Right cardiac atrium (tissue), 5 donors: ENCODE measurements at regions not wholly inside any gene's neighbourhood (a gene's known extent, or its start where the extent isn't known, plus 50 kb on each side); places are given as distances from the start of the nearest gene placed in this dataset.
A peak's percentile ranks its signal among the peaks of the same experiment; 100 is the strongest.

Experiments
- ATAC-seq, 2 donors: fragments of 200-7000 bp; cut with Tn5 transposase; one replicate each; pipeline versions ENCODE4 v1.8.0 to v1.9.1; 2020; ENCODE audit warnings: moderate library complexity in 2 of 2, mild to moderate bottlenecking in 1 of 2
- DNase-seq, 3 donors: peaks; one replicate each; pipeline ENCODE4 v3.0.0-alpha.2; 2020
- H3K27ac ChIP-seq: one replicate; pipeline ENCODE4 v1.5.1; 2013; ENCODE audit warnings: mild to moderate bottlenecking, low read length, control low read depth, moderate library complexity
- H3K27me3 ChIP-seq: one replicate; pipeline ENCODE4 v1.6.1; 2013; ENCODE audit not compliant: control insufficient read depth, insufficient read depth
- H3K4me1 ChIP-seq: one replicate; pipeline ENCODE4 v1.6.1; 2013; ENCODE audit warnings: low read length; ENCODE audit not compliant: control insufficient read depth, insufficient read depth
- H3K4me3 ChIP-seq: one replicate; pipeline ENCODE4 v1.5.1; 2013; ENCODE audit warnings: low read length, control low read depth
- H3K9me3 ChIP-seq: one replicate; pipeline ENCODE4 v1.6.1; 2013; ENCODE audit warnings: low read length; ENCODE audit not compliant: control insufficient read depth
- WGBS: extraction: QIAGEN DNeasy Blood & Tissue Kit; methylation state at CpG from one replicate; pipeline ENCODE4 v1.1.7; 2013; 5-methylcytosine and 5-hydroxymethylcytosine counted together
- intact Hi-C, 4 donors: fragments of 100-400 bp; cut with DNase I; formaldehyde crosslinking; loops; one replicate each; pipeline versions ENCODE4 v1.11.0 to v1.14.0; 2022 to 2023
- donor health status: healthy with polysubstance abuse.
- donor health status: DM: no; HTN: yes; CAD: no.
- donor health status: DM: no; HTN: no; CAD: no.
- donor health status: DM: no; HTN: yes; CAD: no; lungs with severe emphysema.
- donor health status: DM: yes; HTN: yes; CAD: no.

DNA sequence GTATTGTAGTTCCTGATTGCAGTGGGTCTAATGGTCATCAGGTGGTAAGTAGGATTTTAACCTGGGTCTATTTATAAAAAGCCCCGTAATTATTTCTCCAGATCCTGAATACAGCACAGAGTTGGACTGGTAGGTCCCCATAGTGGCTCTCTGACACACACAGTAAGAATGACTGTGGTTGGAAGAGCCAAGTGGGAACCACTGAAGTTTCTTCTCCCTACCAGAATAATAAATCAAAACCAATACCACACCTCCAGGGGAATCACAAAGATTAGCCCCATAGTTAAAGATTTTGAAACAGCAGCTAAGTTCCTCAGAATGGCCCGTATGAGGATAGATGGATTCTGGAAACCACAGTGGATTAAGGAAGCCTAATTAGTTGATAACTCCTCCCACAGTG, 68.4 kb upstream of the ZFR start:
- no peak for ATAC-seq

GRCh38 chr5:32511776-32512374, 67.3 kb upstream of the ZFR start:
- Histone ChIP-seq H3K4me3 (no peak overlapping the region), H3K27me3 (no peaks in the 10 kb centered on the region), H3K27ac (no peak overlapping the region), H3K9me3 (peaks cover 3% of the 10 kb centered on the region), H3K4me1 (peaks cover 4% of the 10 kb centered on the region)
- no peak for ATAC-seq
- 69% methylated on average over 9 of the region's 9 CpGs for WGBS
- intact Hi-C loops, result no loop called here
- DNase-seq, result no peak

More for the DNA sequence above, 68.4 kb upstream of the ZFR start:
- Histone ChIP-seq H3K4me1 (peaks cover 2% of the 10 kb centered on the region), H3K27me3 (no peaks in the 10 kb centered on the region), H3K9me3 (peaks cover 3% of the 10 kb centered on the region), H3K27ac (no peak overlapping the region), H3K4me3 (no peak overlapping the region)
- intact Hi-C loops, result no loop called here
- DNase-seq, result no peak
- WGBS, result 78% methylated on average over 2 of the region's 2 CpGs

DNA sequence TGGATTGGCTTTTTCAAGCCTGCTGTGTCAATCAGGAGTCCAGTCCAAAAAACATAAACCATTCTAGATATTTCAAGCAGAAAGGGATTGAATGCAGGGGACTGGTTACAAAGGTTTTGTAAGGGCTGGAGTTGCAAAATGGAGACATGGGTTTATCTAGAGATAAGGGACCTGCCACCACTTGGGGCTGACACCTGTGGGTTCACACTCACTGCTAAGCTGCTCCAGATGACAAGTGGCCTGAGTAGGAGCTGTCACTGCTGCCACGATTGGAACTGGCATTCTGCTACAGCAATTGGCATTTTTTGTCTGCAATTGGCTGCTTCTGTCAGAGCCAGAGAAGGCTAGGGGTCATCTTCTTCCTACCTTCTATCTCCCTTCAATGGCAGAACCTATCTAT, 66.3 kb upstream of the ZFR start:
- WGBS, result 23% methylated on average over 1 of the region's 1 CpG
- intact Hi-C loops, result no loop called here
- peak in 1 of 2 donors; percentile 37 for ATAC-seq

GRCh38 chr5:32508806-32509805, 64.6 kb upstream of the ZFR start:
- 90% methylated on average over 8 of the region's 8 CpGs for whole genome bisulfite sequencing
- Histone ChIP-seq H3K9me3 (peaks cover 3% of the 10 kb centered on the region), H3K4me3 (no peak overlapping the region)

More for the DNA sequence above, 66.3 kb upstream of the ZFR start:
- DNase-seq, result no peak
- Histone ChIP-seq H3K9me3 (peaks cover 3% of the 10 kb centered on the region), H3K4me1 (peaks cover 10% of the 10 kb centered on the region), H3K27ac (no peak overlapping the region), H3K4me3 (no peak overlapping the region), H3K27me3 (no peaks in the 10 kb centered on the region)

GRCh38 chr5:32507738-32508434, 63.3 kb upstream of the ZFR start:
- Histone ChIP-seq H3K4me3 (no peak overlapping the region), H3K9me3 (peaks cover 3% of the 10 kb centered on the region), H3K27me3 (no peaks in the 10 kb centered on the region), H3K4me1 (peaks cover 14% of the 10 kb centered on the region), H3K27ac (peak overlapping the region; percentile 42)
- intact Hi-C loops, result no loop called here
- ATAC-seq (peak in 1 of 2 donors; percentile 69), DNase-seq (no peak)
- 32% methylated on average over 7 of the region's 7 CpGs for WGBS

More at GRCh38 chr5:32508806-32509805, 64.6 kb upstream of the ZFR start:
- peaks cover 14% of the 10 kb centered on the region for H3K4me1 ChIP-seq
- ATAC-seq (no peak), DNase-seq (no peak)
- no peak overlapping the region for H3K27ac ChIP-seq
- intact Hi-C loops, result no loop called here
- H3K27me3 ChIP-seq, result no peaks in the 10 kb centered on the region

- WGBS, result 46% methylated on average over 1 of the region's 1 CpG
- intact Hi-C loops, result no loop called here
- ATAC-seq (no peak), DNase-seq (peak in 2 of 3 donors; percentile 25 to 55)
- no peak overlapping the region for H3K27ac ChIP-seq
- no peaks in the 10 kb centered on the region for H3K27me3 ChIP-seq
- peaks cover 14% of the 10 kb centered on the region for H3K4me1 ChIP-seq
- no peak overlapping the region for H3K4me3 ChIP-seq
- H3K9me3 ChIP-seq, result peaks cover 3% of the 10 kb centered on the region
Measured at GRCh38 chr5:32506799-32507198, 62.3 kb upstream of the ZFR start.

- H3K9me3 ChIP-seq, result peaks cover 3% of the 10 kb centered on the region
- no peak overlapping the region for H3K4me3 ChIP-seq
- intact Hi-C loops, result no loop called here
- ATAC-seq, result peak; percentile 21 to 79
- peak in 1 of 3 donors; percentile 76 for DNase-seq
- H3K4me1 ChIP-seq, result peaks cover 14% of the 10 kb centered on the region
- no peaks in the 10 kb centered on the region for H3K27me3 ChIP-seq
- WGBS, result 11% methylated on average over 3 of the region's 3 CpGs
- H3K27ac ChIP-seq, result no peak overlapping the region
Measured at GRCh38 chr5:32506201-32506661, 61.7 kb upstream of the ZFR start.

DNA sequence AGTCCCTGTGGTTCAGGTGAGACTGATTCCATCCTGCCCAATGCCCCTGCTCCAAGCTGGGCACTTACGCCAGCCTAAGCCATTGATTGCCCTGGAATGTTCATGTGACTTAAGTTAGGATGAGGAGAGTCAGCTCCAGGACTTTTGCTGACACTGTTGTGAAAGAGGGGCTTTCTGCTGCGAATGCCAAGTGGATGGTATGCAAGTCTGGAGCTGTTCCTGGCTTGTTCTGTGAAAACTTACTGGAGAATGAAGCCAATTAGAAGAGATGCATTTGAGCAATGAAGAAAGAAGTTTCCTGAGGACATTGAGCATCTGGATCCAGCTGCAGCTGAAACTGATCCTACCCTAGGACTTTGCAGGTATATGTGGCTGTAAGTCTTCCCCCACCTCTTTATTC, 61.2 kb upstream of the ZFR start:
- Histone ChIP-seq H3K27ac (peak overlapping the region; percentile 39), H3K4me1 (peaks cover 14% of the 10 kb centered on the region), H3K4me3 (no peak overlapping the region), H3K9me3 (peaks cover 3% of the 10 kb centered on the region), H3K27me3 (no peaks in the 10 kb centered on the region)
- peak in 1 of 3 donors; percentile 25 for DNase-seq
- peak; percentile 18 to 52 for ATAC-seq
- intact Hi-C loops, result no loop called here
- WGBS, result 27% methylated on average over 2 of the region's 2 CpGs

DNA sequence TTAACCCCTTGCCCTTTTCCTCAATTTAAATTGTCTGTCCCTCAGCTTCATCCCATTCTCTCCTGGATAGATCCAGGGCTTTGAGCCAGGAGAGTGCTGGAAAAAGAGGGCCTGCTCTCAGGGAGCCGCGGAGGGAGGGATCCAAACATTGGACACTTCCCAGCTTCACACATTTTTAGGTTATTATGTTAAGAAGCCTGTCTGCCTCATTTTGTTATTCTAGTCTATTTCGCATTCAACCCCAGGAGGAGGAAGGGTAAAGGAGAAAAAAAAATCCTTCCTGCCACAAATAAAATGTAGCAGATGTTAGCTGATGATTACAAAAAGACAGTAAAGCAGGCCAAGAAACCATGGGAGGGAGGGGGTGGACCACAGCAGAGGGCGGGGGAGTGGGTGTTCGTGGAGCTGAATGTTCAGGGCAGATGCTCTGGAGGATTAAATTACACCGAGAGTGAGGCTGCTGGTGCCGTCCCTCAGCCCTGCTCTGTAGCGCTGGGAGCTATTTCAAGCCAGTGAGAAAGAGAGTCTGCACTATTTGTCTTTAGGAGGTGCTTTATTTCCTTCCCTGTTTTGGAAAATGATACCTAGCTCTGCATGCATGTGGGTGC, 60.6 kb upstream of the ZFR start:
- H3K4me1 ChIP-seq, result peaks cover 14% of the 10 kb centered on the region
- peak; percentile 87 to 91 for ATAC-seq
- peak overlapping the region; percentile 39 for H3K27ac ChIP-seq
- 4% methylated on average over 8 of the region's 8 CpGs for WGBS
- intact Hi-C loops, result no loop called here
- peak; percentile 45 to 82 (median 75) for DNase-seq
- H3K27me3 ChIP-seq, result no peaks in the 10 kb centered on the region
- no peak overlapping the region for H3K4me3 ChIP-seq
- peaks cover 3% of the 10 kb centered on the region for H3K9me3 ChIP-seq

GRCh38 chr5:32504329-32504988, 59.9 kb upstream of the ZFR start:
- no peak for DNase-seq
- H3K27ac ChIP-seq, result no peak overlapping the region

More at GRCh38 chr5:32504329-32504988, 59.9 kb upstream of the ZFR start:
- Histone ChIP-seq H3K9me3 (peaks cover 3% of the 10 kb centered on the region), H3K27me3 (no peaks in the 10 kb centered on the region), H3K4me1 (peaks cover 14% of the 10 kb centered on the region), H3K4me3 (no peak overlapping the region)
- ATAC-seq, result no peak
- intact Hi-C loops, result no loop called here
- WGBS, result 26% methylated on average over 8 of the region's 8 CpGs
